ENCODE measurements at regions not wholly inside any gene's neighbourhood (a gene's known extent, or its start where the extent isn't known, plus 50 kb on each side); places are given as distances from the start of the nearest gene placed in this dataset.

GRCh38 chr6:14212632-14213031 lies 95.1 kb downstream of the CD83 start:
- Mint-ChIP-seq H3K4me3 (ENCODE audit: unreplicated experiment) (no peak overlapping the region), H3K9me3 (ENCODE audit: unreplicated experiment) (no peaks in the 10 kb centered on the region), H3K27me3 (ENCODE audit: unreplicated experiment) (peaks cover 20% of the 10 kb centered on the region), H3K27ac (ENCODE audit: unreplicated experiment) (no peak overlapping the region), H3K36me3 (ENCODE audit: unreplicated experiment) (no peaks in the 10 kb centered on the region), H3K4me1 (ENCODE audit: unreplicated experiment) (peaks cover 8% of the 10 kb centered on the region)
- TF ChIP-seq CTCF (IDR thresholded peaks at IDR 0.05): no peak
- no peak for DNase-seq (ENCODE audit: extremely low spot score, unreplicated experiment)

- TF ChIP-seq CTCF (IDR thresholded peaks at IDR 0.05): no peak
- no peaks in the 10 kb centered on the region for H3K9me3 Mint-ChIP-seq (ENCODE audit: unreplicated experiment)
- no peak overlapping the region for H3K4me3 Mint-ChIP-seq (ENCODE audit: unreplicated experiment)
- no peaks in the 10 kb centered on the region for H3K36me3 Mint-ChIP-seq (ENCODE audit: unreplicated experiment)
- H3K27me3 Mint-ChIP-seq (ENCODE audit: unreplicated experiment): peaks cover 27% of the 10 kb centered on the region
- no peak overlapping the region for H3K27ac Mint-ChIP-seq (ENCODE audit: unreplicated experiment)
- DNase-seq (ENCODE audit: extremely low spot score, unreplicated experiment): no peak
- H3K4me1 Mint-ChIP-seq (ENCODE audit: unreplicated experiment): peaks cover under 1% of the 10 kb centered on the region
These were observed 99.5 kb downstream of the CD83 start for GRCh38 chr6:14216946-14217684.

GRCh38 chr6:14217728-14218518 lies 100.4 kb downstream of the CD83 start:
- no peak for DNase-seq (ENCODE audit: extremely low spot score, unreplicated experiment)
- no peaks in the 10 kb centered on the region for H3K9me3 Mint-ChIP-seq (ENCODE audit: unreplicated experiment)
- H3K27ac Mint-ChIP-seq (ENCODE audit: unreplicated experiment): no peak overlapping the region
- no peaks in the 10 kb centered on the region for H3K4me1 Mint-ChIP-seq (ENCODE audit: unreplicated experiment)
- H3K27me3 Mint-ChIP-seq (ENCODE audit: unreplicated experiment): peaks cover 30% of the 10 kb centered on the region
- no peak overlapping the region for H3K4me3 Mint-ChIP-seq (ENCODE audit: unreplicated experiment)
- no peak for TF ChIP-seq CTCF (IDR thresholded peaks at IDR 0.05)
- no peaks in the 10 kb centered on the region for H3K36me3 Mint-ChIP-seq (ENCODE audit: unreplicated experiment)

- Mint-ChIP-seq H3K4me1 (ENCODE audit: unreplicated experiment) (no peaks in the 10 kb centered on the region), H3K4me3 (ENCODE audit: unreplicated experiment) (no peak overlapping the region), H3K27ac (ENCODE audit: unreplicated experiment) (no peak overlapping the region), H3K36me3 (ENCODE audit: unreplicated experiment) (no peaks in the 10 kb centered on the region), H3K9me3 (ENCODE audit: unreplicated experiment) (no peaks in the 10 kb centered on the region), H3K27me3 (ENCODE audit: unreplicated experiment) (peaks cover 30% of the 10 kb centered on the region)
- no peak for TF ChIP-seq CTCF (IDR thresholded peaks at IDR 0.05)
- DNase-seq (ENCODE audit: extremely low spot score, unreplicated experiment): no peak
These were observed 100.9 kb downstream of the CD83 start for GRCh38 chr6:14218519-14218800.

GRCh38 chr6:14221564-14222279 lies 104.2 kb downstream of the CD83 start:
- no peak overlapping the region for H3K4me3 Mint-ChIP-seq (ENCODE audit: unreplicated experiment)
- no peak for DNase-seq (ENCODE audit: extremely low spot score, unreplicated experiment)
- peaks cover 15% of the 10 kb centered on the region for H3K27me3 Mint-ChIP-seq (ENCODE audit: unreplicated experiment)
- no peaks in the 10 kb centered on the region for H3K9me3 Mint-ChIP-seq (ENCODE audit: unreplicated experiment)
- H3K27ac Mint-ChIP-seq (ENCODE audit: unreplicated experiment): no peak overlapping the region
- TF ChIP-seq CTCF (IDR thresholded peaks at IDR 0.05): no peak
- no peaks in the 10 kb centered on the region for H3K4me1 Mint-ChIP-seq (ENCODE audit: unreplicated experiment)
- no peaks in the 10 kb centered on the region for H3K36me3 Mint-ChIP-seq (ENCODE audit: unreplicated experiment)

All from osteocyte (in vitro differentiated cells).